Breast epithelium (tissue), 3 donors: ENCODE measurements at regions not wholly inside any gene's neighbourhood (a gene's known extent, or its start where the extent isn't known, plus 50 kb on each side); places are given as distances from the start of the nearest gene placed in this dataset.

ENCODE experiments used
- POLR2A ChIP-seq: fragments of 450-650 bp; IDR thresholded peaks from one replicate; pipeline ENCODE4 v1.6.1; 2016; ENCODE audit warnings: antibody characterized with exemption, mild to moderate bottlenecking, moderate library complexity
- POLR2AphosphoS5 ChIP-seq, 3 donors: sonication (generic); formaldehyde crosslinking; IDR thresholded peaks; one replicate each; pipeline ENCODE4 v1.6.1; 2017; ENCODE audit warnings: antibody characterized with exemption in 3 of 3
- TF ChIP-seq, protein P1 (sequence below), 3 donors: fragments of 450-650 bp; IDR thresholded peaks; one replicate each; pipeline ENCODE4 v1.5.1; 2016 to 2017; ENCODE audit warnings: antibody characterized with exemption in 3 of 3, mild to moderate bottlenecking in 3 of 3, moderate library complexity in 3 of 3

DNA sequence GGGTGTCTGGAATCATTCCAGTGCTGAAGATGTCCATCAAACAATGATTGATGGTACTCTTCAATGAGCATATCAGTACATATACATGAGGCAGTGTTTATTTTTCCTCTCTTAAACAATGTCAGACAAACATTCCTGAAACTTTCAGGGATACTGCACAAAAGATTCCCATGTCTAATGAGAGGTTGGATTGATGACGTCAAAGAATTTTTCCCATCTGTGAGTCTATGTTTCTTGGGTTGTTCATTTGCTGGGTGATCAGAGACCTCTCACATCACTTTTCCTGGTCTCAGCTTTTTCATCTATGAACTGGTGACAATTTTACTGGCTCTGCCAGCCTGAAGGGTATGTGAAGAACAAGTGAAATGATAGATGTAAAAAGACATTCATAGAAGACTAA is 325.5 kb downstream of the EN1 start:
- TF ChIP-seq, protein P1, sequence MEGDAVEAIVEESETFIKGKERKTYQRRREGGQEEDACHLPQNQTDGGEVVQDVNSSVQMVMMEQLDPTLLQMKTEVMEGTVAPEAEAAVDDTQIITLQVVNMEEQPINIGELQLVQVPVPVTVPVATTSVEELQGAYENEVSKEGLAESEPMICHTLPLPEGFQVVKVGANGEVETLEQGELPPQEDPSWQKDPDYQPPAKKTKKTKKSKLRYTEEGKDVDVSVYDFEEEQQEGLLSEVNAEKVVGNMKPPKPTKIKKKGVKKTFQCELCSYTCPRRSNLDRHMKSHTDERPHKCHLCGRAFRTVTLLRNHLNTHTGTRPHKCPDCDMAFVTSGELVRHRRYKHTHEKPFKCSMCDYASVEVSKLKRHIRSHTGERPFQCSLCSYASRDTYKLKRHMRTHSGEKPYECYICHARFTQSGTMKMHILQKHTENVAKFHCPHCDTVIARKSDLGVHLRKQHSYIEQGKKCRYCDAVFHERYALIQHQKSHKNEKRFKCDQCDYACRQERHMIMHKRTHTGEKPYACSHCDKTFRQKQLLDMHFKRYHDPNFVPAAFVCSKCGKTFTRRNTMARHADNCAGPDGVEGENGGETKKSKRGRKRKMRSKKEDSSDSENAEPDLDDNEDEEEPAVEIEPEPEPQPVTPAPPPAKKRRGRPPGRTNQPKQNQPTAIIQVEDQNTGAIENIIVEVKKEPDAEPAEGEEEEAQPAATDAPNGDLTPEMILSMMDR (IDR thresholded peaks at IDR 0.05) = no peak
- no peak for TF ChIP-seq POLR2A
- no peak for TF ChIP-seq POLR2AphosphoS5 (IDR thresholded peaks at IDR 0.05)
